WTC11 (cell line): ENCODE measurements at regions not wholly inside any gene's neighbourhood (a gene's known extent, or its start where the extent isn't known, plus 50 kb on each side); places are given as distances from the start of the nearest gene placed in this dataset.

Experiments
- ATAC-seq: fragments of 200-7000 bp; cut with Tn5 transposase; 2 replicates; pipeline ENCODE4 v1.10.0; 2021; ENCODE audit warnings: mild to moderate bottlenecking, moderate library complexity
- CTCF ChIA-PET: fragments of 300-600 bp; sonication (Branson Sonifier 250); formaldehyde crosslinking; loops from one replicate; lab custom pipeline; 2021; ENCODE audit warnings: antibody characterized with exemption; lab: Charles Lee
- POLR2A ChIA-PET: fragments of 350-600 bp; sonication (Branson Sonifier 250); formaldehyde crosslinking; loops from one replicate; lab custom pipeline; 2021; ENCODE audit warnings: antibody characterized with exemption; lab: Charles Lee
- DNase-seq: peaks from one replicate; pipeline ENCODE4 v3.0.0; 2021; ENCODE audit warnings: low spot score
- H3K27ac Mint-ChIP-seq: 2 replicates; pipeline ENCODE4 v1.8.0; 2021; ENCODE audit warnings: mixed read lengths
- H3K27me3 Mint-ChIP-seq: 2 replicates; pipeline ENCODE4 v1.8.0; 2021; ENCODE audit warnings: low read depth, mild to moderate bottlenecking, moderate library complexity, mixed read lengths
- H3K36me3 Mint-ChIP-seq: 2 replicates; pipeline ENCODE4 v1.8.0; 2021; ENCODE audit warnings: mixed read lengths
- H3K4me1 Mint-ChIP-seq: 2 replicates; pipeline ENCODE4 v1.8.0; 2022; ENCODE audit warnings: mixed read lengths
- H3K4me3 Mint-ChIP-seq: 2 replicates; pipeline ENCODE4 v1.8.0; 2021; ENCODE audit warnings: mild to moderate bottlenecking, moderate library complexity, mixed read lengths
- H3K9me3 Mint-ChIP-seq: 2 replicates; pipeline ENCODE4 v1.8.0; 2021; ENCODE audit warnings: mixed read lengths
- ATF1 ChIP-seq: sonication (generic); formaldehyde crosslinking; IDR thresholded peaks from 2 replicates; pipeline ENCODE4 v1.8.1; 2023; ENCODE audit warnings: mild to moderate bottlenecking, moderate library complexity, missing genetic modification reagents
- CBFB ChIP-seq: sonication (generic); formaldehyde crosslinking; IDR thresholded peaks from 2 replicates; pipeline ENCODE4 v1.8.1; 2022; ENCODE audit warnings: mild to moderate bottlenecking, low read depth, missing genetic modification reagents
- ELF4 ChIP-seq: sonication (generic); formaldehyde crosslinking; IDR thresholded peaks from 2 replicates; pipeline ENCODE4 v1.8.1; 2022; ENCODE audit warnings: low read depth, mild to moderate bottlenecking, moderate library complexity, missing genetic modification reagents
- MXD4 ChIP-seq: fragments of 250-450 bp; sonication (Bioruptor Pico); IDR thresholded peaks from 2 replicates; pipeline ENCODE4 v1.8.0; 2021; ENCODE audit warnings: mild to moderate bottlenecking, moderate library complexity, borderline replicate concordance
- NFATC4 ChIP-seq: fragments of 250-450 bp; sonication (Bioruptor Pico); IDR thresholded peaks from 2 replicates; pipeline ENCODE4 v1.9.0; 2021; ENCODE audit warnings: mild to moderate bottlenecking
- NFYB ChIP-seq: sonication (generic); formaldehyde crosslinking; conservative IDR thresholded peaks from 2 replicates; pipeline ENCODE4 v1.8.0; 2022; ENCODE audit warnings: low read depth, missing genetic modification reagents
- SMAD4 ChIP-seq: sonication (generic); formaldehyde crosslinking; IDR thresholded peaks from 2 replicates; pipeline ENCODE4 v1.8.0; 2022; ENCODE audit warnings: mild to moderate bottlenecking, missing genetic modification reagents
- TCF7 ChIP-seq: sonication (generic); formaldehyde crosslinking; IDR thresholded peaks from 2 replicates; pipeline ENCODE4 v1.8.0; 2022; ENCODE audit warnings: mild to moderate bottlenecking, low read depth, missing genetic modification reagents, moderate library complexity
- ZNF396 ChIP-seq: fragments of 250-450 bp; sonication (Bioruptor Pico); IDR thresholded peaks from 2 replicates; pipeline ENCODE4 v1.8.0; 2021; ENCODE audit warnings: mild to moderate bottlenecking, moderate library complexity, borderline replicate concordance
- ZNF416 ChIP-seq: fragments of 250-450 bp; sonication (Bioruptor Pico); IDR thresholded peaks from 2 replicates; pipeline ENCODE4 v1.9.0; 2021; ENCODE audit warnings: mild to moderate bottlenecking, inconsistent platforms
- ZNF671 ChIP-seq: fragments of 250-450 bp; sonication (Bioruptor Pico); IDR thresholded peaks from 2 replicates; pipeline ENCODE4 v1.8.0; 2021; ENCODE audit warnings: mild to moderate bottlenecking
- TF ChIP-seq, protein P1 (sequence below): sonication (generic); formaldehyde crosslinking; IDR thresholded peaks from 2 replicates; pipeline ENCODE4 v1.8.0; 2023; ENCODE audit warnings: missing genetic modification reagents
- TF ChIP-seq, protein P2 (sequence below): sonication (generic); formaldehyde crosslinking; conservative IDR thresholded peaks from 2 replicates; pipeline ENCODE4 v1.8.1; 2023; ENCODE audit warnings: mild to moderate bottlenecking, low read depth, missing genetic modification reagents, moderate library complexity
- TF ChIP-seq, protein P3 (sequence below): sonication (generic); formaldehyde crosslinking; IDR thresholded peaks from 2 replicates; pipeline ENCODE4 v1.8.0; 2022; ENCODE audit warnings: mild to moderate bottlenecking, missing genetic modification reagents
- TF ChIP-seq, protein P4 (sequence below): fragments of 250-450 bp; sonication (Bioruptor Pico); IDR thresholded peaks from 2 replicates; pipeline ENCODE4 v1.9.0; 2021; ENCODE audit warnings: mild to moderate bottlenecking
- TF ChIP-seq, protein P5 (sequence below): sonication (generic); formaldehyde crosslinking; IDR thresholded peaks from 2 replicates; pipeline ENCODE4 v1.8.1; 2022; ENCODE audit warnings: mild to moderate bottlenecking, missing genetic modification reagents, moderate library complexity, borderline replicate concordance
- TF ChIP-seq, protein P6 (sequence below): fragments of 250-450 bp; sonication (Bioruptor Pico); IDR thresholded peaks from 2 replicates; pipeline ENCODE4 v1.9.0; 2021; ENCODE audit warnings: mild to moderate bottlenecking, borderline replicate concordance
- TF ChIP-seq, protein P7 (sequence below): sonication (generic); formaldehyde crosslinking; IDR thresholded peaks from 2 replicates; pipeline ENCODE4 v1.8.1; 2022; ENCODE audit warnings: mild to moderate bottlenecking, moderate library complexity, missing genetic modification reagents

DNA sequence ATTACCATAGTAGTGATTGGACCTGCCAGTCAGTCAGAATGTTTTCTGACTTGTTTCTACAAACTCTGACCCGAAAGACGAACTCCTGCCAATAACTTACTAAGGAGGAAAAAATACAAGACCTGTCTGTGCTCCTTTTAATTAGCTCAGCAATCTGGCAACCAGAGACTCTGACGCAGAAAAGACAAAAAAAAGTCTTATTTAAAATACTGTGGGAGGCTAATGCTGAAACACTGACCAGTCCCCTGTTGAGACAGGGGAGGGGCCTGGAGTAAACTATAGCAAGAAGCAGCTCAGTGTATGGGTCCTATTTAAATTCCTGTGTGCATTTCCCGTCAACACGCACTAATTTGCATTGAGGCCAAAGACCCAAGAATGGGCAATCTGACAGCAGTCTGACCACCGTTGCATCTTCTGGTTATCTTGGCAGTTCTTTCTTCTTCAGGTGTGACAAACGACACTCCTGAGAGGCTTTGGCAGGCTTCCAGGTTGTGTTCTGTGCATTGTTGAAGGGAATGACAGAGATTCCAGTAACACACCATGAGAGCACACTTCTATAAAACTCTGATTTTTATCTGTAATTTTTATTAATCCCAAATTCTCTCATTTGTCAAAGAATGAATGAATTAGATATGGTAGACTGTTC lies 1114.3 kb downstream of the IGSF11 start:
- H3K27me3 Mint-ChIP-seq = no peaks in the 10 kb centered on the region
- no peak overlapping the region for H3K4me3 Mint-ChIP-seq
- TF ChIP-seq TCF7 (CRISPR knock-in tag) (no peak), ZNF416 (CRISPR knock-in tag) (no peak), ZNF671 (no peak), ELF4 (no peak), SMAD4 (CRISPR knock-in tag) (no peak), ATF1 (CRISPR knock-in tag) (no peak), ZNF396 (CRISPR knock-in tag) (no peak), MXD4 (CRISPR knock-in tag) (no peak), NFATC4 (no peak), CBFB (no peak), NFYB (CRISPR knock-in tag) (no peak)
- TF ChIP-seq, protein P1, sequence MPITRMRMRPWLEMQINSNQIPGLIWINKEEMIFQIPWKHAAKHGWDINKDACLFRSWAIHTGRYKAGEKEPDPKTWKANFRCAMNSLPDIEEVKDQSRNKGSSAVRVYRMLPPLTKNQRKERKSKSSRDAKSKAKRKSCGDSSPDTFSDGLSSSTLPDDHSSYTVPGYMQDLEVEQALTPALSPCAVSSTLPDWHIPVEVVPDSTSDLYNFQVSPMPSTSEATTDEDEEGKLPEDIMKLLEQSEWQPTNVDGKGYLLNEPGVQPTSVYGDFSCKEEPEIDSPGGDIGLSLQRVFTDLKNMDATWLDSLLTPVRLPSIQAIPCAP (CRISPR knock-in tag) = no peak
- TF ChIP-seq, protein P2, sequence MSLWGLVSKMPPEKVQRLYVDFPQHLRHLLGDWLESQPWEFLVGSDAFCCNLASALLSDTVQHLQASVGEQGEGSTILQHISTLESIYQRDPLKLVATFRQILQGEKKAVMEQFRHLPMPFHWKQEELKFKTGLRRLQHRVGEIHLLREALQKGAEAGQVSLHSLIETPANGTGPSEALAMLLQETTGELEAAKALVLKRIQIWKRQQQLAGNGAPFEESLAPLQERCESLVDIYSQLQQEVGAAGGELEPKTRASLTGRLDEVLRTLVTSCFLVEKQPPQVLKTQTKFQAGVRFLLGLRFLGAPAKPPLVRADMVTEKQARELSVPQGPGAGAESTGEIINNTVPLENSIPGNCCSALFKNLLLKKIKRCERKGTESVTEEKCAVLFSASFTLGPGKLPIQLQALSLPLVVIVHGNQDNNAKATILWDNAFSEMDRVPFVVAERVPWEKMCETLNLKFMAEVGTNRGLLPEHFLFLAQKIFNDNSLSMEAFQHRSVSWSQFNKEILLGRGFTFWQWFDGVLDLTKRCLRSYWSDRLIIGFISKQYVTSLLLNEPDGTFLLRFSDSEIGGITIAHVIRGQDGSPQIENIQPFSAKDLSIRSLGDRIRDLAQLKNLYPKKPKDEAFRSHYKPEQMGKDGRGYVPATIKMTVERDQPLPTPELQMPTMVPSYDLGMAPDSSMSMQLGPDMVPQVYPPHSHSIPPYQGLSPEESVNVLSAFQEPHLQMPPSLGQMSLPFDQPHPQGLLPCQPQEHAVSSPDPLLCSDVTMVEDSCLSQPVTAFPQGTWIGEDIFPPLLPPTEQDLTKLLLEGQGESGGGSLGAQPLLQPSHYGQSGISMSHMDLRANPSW = no peak
- TF ChIP-seq, protein P3, sequence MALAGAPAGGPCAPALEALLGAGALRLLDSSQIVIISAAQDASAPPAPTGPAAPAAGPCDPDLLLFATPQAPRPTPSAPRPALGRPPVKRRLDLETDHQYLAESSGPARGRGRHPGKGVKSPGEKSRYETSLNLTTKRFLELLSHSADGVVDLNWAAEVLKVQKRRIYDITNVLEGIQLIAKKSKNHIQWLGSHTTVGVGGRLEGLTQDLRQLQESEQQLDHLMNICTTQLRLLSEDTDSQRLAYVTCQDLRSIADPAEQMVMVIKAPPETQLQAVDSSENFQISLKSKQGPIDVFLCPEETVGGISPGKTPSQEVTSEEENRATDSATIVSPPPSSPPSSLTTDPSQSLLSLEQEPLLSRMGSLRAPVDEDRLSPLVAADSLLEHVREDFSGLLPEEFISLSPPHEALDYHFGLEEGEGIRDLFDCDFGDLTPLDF (CRISPR knock-in tag) = no peak
- TF ChIP-seq, protein P4, sequence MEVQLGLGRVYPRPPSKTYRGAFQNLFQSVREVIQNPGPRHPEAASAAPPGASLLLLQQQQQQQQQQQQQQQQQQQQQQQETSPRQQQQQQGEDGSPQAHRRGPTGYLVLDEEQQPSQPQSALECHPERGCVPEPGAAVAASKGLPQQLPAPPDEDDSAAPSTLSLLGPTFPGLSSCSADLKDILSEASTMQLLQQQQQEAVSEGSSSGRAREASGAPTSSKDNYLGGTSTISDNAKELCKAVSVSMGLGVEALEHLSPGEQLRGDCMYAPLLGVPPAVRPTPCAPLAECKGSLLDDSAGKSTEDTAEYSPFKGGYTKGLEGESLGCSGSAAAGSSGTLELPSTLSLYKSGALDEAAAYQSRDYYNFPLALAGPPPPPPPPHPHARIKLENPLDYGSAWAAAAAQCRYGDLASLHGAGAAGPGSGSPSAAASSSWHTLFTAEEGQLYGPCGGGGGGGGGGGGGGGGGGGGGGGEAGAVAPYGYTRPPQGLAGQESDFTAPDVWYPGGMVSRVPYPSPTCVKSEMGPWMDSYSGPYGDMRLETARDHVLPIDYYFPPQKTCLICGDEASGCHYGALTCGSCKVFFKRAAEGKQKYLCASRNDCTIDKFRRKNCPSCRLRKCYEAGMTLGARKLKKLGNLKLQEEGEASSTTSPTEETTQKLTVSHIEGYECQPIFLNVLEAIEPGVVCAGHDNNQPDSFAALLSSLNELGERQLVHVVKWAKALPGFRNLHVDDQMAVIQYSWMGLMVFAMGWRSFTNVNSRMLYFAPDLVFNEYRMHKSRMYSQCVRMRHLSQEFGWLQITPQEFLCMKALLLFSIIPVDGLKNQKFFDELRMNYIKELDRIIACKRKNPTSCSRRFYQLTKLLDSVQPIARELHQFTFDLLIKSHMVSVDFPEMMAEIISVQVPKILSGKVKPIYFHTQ (CRISPR knock-in tag) = no peak
- TF ChIP-seq, protein P5, sequence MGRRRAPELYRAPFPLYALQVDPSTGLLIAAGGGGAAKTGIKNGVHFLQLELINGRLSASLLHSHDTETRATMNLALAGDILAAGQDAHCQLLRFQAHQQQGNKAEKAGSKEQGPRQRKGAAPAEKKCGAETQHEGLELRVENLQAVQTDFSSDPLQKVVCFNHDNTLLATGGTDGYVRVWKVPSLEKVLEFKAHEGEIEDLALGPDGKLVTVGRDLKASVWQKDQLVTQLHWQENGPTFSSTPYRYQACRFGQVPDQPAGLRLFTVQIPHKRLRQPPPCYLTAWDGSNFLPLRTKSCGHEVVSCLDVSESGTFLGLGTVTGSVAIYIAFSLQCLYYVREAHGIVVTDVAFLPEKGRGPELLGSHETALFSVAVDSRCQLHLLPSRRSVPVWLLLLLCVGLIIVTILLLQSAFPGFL (CRISPR knock-in tag) = no peak
- TF ChIP-seq, protein P6, sequence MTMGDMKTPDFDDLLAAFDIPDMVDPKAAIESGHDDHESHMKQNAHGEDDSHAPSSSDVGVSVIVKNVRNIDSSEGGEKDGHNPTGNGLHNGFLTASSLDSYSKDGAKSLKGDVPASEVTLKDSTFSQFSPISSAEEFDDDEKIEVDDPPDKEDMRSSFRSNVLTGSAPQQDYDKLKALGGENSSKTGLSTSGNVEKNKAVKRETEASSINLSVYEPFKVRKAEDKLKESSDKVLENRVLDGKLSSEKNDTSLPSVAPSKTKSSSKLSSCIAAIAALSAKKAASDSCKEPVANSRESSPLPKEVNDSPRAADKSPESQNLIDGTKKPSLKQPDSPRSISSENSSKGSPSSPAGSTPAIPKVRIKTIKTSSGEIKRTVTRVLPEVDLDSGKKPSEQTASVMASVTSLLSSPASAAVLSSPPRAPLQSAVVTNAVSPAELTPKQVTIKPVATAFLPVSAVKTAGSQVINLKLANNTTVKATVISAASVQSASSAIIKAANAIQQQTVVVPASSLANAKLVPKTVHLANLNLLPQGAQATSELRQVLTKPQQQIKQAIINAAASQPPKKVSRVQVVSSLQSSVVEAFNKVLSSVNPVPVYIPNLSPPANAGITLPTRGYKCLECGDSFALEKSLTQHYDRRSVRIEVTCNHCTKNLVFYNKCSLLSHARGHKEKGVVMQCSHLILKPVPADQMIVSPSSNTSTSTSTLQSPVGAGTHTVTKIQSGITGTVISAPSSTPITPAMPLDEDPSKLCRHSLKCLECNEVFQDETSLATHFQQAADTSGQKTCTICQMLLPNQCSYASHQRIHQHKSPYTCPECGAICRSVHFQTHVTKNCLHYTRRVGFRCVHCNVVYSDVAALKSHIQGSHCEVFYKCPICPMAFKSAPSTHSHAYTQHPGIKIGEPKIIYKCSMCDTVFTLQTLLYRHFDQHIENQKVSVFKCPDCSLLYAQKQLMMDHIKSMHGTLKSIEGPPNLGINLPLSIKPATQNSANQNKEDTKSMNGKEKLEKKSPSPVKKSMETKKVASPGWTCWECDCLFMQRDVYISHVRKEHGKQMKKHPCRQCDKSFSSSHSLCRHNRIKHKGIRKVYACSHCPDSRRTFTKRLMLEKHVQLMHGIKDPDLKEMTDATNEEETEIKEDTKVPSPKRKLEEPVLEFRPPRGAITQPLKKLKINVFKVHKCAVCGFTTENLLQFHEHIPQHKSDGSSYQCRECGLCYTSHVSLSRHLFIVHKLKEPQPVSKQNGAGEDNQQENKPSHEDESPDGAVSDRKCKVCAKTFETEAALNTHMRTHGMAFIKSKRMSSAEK (CRISPR knock-in tag) = no peak
- TF ChIP-seq, protein P7, sequence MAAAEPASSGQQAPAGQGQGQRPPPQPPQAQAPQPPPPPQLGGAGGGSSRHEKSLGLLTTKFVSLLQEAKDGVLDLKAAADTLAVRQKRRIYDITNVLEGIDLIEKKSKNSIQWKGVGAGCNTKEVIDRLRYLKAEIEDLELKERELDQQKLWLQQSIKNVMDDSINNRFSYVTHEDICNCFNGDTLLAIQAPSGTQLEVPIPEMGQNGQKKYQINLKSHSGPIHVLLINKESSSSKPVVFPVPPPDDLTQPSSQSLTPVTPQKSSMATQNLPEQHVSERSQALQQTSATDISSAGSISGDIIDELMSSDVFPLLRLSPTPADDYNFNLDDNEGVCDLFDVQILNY (CRISPR knock-in tag) = no peak
- TF ChIP-seq, all 79 proteins: peak for 0
- H3K4me1 Mint-ChIP-seq = peaks cover 34% of the 10 kb centered on the region
- H3K27ac Mint-ChIP-seq = no peak overlapping the region
- DNase-seq (no peak), ATAC-seq (peak; percentile 64)
- H3K9me3 Mint-ChIP-seq = no peaks in the 10 kb centered on the region
- POLR2A ChIA-PET = no interaction called here
- no peaks in the 10 kb centered on the region for H3K36me3 Mint-ChIP-seq
- CTCF ChIA-PET = no interaction called here
